Suppressor macrophage treated with lipopolysaccharide for 4 hours (primary cell): ENCODE measurements at regions not wholly inside any gene's neighbourhood (a gene's known extent, or its start where the extent isn't known, plus 50 kb on each side); places are given as distances from the start of the nearest gene placed in this dataset.
A peak's percentile ranks its signal among the peaks of the same experiment; 100 is the strongest.

Source experiments
- DNase-seq: peaks from one replicate; pipeline ENCODE4 v3.0.0-alpha.2; 2020

DNA sequence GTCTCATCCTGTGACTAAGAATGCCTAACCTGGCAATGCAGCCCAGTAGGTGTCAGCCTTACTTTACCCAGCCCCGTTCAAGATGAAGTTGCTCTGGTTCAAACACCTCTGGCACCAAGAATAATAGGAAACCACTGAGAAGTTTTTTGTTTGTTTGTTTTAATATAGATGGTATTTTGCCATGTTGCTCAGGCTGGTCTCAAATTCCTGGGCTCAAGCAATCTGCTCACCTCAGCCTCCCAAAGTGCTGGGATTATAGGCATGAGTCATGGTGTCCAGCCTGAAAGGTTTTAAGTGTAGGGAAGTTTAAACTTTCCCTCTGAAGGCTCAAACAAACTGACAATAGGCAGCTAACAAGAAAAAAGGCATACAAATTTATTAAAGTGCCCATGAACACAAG is 51.2 kb upstream of the ABCC4 start:
- DNase-seq, result no peak

- no peak for DNase-seq
These were observed 52.9 kb upstream of the ABCC4 start for GRCh38 chr13:95354156-95354555.

DNA sequence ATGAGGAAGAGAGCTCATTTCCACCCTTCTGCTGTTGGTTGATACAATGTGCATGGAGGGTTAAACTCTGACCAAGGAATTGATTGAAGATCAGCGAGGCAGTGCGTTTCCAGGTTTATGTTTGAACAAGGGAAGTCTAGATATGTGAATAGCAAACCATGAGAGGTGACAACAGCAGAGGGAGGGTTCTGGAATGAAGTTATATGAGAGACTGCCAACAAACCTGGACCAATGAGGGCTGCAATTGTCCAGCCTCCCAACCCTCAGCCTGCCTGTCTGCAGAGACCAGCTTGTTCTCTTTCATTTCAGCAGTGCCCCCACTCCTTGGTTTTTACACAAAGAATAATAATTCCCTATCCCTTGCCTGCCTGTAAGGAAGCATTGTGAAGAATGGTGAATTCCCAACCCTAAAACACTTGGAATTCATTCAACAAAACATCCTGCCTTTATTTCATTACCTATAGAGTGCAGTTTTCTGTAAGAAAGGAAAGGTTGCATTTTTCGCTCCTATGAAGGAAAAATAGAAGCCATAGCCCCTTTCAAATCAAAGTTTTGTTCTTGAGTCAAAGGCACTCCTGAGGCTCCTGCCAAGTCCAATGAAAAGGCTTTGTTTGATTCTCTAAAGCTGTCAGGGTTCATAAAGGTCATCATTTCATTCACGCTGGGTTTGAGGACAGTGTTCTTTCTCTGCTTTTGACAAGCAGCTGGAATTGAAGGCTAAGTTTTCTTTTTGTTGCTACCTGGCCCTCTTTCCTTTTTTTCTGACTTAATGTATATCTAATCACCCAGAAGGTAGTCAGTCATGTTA is 53.6 kb upstream of the ABCC4 start:
- DNase-seq, result no peak

DNA sequence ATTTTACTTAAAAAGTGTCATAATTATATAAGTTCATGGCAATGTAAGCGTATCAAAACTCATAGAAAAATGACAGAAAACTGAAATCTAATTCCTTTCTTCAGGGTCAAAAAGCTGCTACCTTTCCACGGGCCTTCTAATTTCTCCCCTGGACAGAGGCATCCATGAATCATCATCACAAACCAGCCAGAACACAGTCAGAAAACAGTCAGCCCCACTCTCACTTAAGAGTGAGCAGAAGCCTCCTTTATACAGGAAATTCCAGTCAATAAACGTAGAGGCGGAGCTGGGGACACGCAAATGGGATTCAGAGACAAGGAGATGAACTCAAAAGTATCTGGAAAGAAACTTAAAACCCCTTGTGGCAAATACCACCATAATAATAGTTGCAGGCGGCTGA is 54.2 kb upstream of the ABCC4 start:
- no peak for DNase-seq

- DNase-seq, result no peak
These were observed 55.7 kb upstream of the ABCC4 start for GRCh38 chr13:95356916-95357315.

- DNase-seq, result no peak
These were observed 56.6 kb upstream of the ABCC4 start for GRCh38 chr13:95357875-95358274.

GRCh38 chr13:95360052-95360451 is 58.8 kb upstream of the ABCC4 start:
- no peak for DNase-seq

DNA sequence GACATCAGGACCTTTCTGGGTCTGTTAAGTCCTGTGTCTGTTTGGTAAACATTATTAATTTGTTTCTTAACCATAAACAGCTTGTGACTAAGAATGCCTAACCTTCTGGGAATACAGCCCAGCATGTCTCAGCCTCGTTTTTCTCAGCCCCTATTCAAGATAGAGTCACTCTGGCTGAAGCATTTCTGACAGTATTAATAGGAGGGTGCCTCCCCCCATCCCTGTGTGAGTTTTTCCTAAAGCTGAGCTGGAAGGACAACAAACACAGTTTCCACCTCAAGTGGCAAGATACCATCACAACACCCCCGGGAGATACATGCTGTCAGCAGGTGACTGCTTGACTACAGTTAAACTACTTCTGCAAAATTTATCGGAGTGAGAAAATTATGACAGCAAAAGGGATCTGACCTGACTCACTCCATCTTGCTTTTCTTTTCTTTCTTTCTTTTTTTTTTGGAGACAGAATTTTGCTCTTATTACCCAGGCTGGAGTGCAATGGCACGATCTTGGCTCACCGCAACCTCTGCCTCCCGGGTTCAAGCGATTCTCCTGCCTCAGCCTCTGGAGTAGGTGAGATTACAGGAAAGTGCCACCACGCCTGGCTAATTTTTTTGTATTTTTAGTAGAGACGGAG is 59.3 kb upstream of the ABCC4 start:
- no peak for DNase-seq

- DNase-seq, result no peak
These were observed 60.4 kb upstream of the ABCC4 start for GRCh38 chr13:95361686-95362085.

DNA sequence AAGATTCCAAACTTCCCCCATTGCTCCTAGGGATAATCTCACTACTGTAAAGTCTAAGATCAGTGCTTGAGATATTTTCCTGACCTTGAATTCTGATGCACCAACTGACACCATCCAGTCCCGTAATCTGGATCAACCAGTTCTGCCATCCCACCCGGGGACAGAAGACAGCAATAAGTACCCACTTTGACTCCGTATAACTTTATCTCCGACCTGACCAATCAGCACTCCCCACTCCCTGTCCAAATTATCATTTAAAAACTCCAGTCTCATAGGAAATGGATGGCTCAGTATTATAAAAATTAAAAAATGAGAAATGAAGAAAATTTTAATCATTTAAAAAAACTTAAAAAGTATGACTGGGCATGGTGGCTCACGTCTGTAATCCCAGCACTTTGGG is 61.4 kb upstream of the ABCC4 start:
- no peak for DNase-seq

DNA sequence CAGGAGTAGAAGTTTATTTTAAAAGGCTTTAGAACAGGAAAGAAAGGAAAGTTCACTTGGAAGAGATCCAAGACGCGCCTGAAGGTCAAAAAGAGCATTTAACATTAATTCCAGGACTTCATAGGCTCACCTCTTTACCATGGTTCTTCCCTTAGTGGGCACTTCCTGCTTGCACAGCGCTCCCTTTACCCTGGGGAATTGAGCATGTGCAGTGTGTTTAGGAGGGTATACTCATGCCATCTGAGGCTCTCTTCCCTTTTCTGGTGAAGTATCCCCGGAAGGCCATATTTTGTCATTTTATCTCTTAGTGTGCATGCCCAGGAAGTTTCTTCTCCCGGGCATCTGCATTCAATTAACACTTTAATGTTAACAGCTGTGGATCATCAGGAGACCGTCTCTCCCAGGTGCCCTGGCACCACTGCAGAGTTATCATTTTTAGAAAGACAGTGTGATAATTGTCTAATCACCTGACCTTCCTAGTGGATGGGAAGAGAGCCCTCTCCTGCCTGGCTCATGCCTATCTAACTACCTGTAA is 66.1 kb upstream of the ABCC4 start:
- DNase-seq, result peak; percentile 8

DNA sequence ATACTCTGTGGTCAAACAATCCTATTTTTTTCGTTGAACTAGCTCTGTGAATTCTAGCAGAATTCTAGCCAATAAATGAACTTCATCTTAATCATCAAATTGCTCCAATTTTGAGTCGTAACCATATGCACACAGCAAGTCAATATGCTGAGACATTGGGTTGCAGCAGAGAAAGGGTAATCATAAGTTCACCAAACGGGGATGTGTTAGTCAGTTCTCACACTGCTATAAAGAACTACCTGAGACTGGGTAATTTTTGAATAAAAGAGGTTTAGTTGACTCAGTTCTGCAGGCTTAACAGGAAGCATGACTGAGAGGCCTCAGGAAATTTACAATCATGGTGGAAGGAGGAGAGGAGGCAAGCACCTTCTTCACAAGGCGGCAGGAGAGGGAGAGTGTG is 67.7 kb upstream of the ABCC4 start:
- no peak for DNase-seq

GRCh38 chr13:95375706-95376105 is 74.5 kb upstream of the ABCC4 start:
- DNase-seq, result no peak

DNA sequence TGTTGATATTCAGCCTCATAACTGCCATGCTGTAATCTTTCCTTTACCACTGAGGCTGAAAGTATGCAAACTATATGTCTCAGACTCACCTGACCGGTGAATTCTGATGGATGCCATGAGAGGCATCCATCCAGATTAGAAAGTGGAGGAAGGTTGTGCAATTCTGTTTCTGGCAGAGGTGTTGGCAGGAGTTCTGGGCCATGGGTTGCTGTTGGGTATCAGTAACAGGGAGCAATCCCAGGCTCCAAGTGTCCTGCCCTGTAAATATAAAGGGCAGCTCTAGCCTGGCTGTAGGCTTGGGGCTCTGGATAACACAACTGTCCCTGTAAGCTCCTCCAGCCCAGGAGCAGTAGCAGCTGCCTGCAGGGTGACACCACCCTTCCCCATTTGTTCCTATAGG is 77.4 kb upstream of the ABCC4 start:
- no peak for DNase-seq

DNA sequence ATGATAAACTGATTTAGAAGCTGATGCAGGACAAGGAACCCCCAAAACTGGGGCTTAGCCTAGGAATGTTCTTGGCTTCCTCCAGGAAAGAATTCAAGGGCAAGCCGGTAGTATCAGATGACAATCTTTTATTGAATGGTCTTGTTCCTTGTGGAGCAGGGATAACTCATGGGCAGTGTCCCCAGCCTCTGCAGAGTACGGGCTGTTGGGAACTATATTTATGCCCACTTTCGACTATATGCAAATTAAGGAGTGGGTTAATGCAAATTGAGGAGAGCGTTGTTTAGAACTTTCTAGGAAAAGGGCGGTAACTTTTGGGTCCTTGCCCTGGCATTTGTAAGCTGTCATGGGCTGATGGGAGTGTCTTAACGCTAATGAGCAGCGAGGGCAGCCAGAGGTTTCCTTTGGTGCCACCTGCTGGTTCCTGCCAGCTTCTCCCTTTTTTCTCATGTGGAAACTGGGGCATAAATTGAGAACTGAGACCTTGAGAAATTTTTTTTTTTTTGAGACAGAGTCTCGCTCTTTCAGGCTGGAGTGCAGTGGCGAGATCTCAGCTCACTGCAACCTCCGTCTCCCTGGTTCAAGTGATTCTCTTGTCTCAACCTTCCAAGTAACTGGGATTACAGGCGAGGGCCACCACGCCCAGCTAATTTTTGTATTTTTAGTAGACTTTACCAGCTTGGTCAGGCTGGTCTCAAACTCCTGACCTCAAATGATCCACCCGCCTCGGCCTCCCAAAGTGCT is 79.4 kb upstream of the ABCC4 start:
- peak; percentile 91 for DNase-seq

DNA sequence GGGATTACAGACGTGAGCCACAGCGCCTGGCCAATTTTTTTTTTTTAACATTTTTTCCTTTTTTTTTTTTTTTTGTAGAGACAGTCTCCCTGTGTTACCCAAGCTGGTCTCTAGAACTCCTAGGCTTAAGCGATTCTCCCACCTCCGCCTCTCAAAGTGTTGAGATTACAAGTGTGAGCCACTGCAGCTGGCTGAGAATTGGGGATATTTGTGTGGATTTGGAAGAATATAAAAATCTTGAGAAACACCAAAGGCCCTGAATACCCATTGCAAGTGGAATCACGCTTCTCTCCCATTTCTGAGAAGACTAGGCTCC is 79.9 kb upstream of the ABCC4 start:
- DNase-seq, result no peak

DNA sequence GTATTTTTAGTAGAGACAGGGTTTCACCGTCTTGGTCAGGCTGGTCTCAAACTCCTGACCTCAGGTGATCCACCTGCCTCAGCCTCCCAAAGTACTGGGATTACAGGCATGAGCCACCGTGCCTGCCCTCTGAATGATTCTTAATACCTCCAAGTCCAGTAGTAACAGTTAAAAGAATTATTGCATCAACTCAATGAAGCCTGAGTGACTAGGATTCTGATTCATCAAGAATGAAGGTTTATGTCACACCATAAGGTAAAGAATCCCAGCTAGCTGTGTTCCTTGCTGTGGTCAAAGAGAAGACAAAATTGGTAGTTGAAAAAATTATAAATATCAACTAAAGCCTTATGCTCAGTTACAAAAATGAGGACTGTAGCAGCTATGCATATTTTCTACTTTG is 81.2 kb upstream of the ABCC4 start:
- no peak for DNase-seq

GRCh38 chr13:95382916-95383315 is 81.7 kb upstream of the ABCC4 start:
- DNase-seq, result peak; percentile 15

- DNase-seq, result no peak
These were observed 84.1 kb upstream of the ABCC4 start for GRCh38 chr13:95385373-95385772.

DNA sequence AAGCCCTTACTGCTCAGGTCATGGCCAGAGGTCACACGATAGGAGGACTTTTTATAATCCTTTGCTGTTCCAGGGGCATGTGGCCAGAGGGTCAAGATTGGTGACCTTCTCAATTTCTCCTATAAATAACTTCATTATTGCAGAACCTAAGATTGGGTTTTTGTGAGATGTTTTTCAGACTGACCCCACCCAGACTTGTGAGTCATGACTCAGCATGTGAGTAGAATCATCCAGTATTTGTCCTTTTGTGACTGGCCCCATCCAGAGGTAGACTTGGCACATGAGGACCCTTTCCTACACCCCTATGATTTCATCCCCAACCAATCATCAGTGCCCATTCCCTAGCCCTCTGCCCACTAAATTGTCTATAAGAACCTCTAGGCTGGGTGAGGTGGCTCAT is 84.5 kb upstream of the ABCC4 start:
- peak; percentile 26 for DNase-seq

GRCh38 chr13:95386370-95386769 is 85.1 kb upstream of the ABCC4 start:
- no peak for DNase-seq

GRCh38 chr13:95387733-95388207 is 86.5 kb upstream of the ABCC4 start:
- no peak for DNase-seq

DNA sequence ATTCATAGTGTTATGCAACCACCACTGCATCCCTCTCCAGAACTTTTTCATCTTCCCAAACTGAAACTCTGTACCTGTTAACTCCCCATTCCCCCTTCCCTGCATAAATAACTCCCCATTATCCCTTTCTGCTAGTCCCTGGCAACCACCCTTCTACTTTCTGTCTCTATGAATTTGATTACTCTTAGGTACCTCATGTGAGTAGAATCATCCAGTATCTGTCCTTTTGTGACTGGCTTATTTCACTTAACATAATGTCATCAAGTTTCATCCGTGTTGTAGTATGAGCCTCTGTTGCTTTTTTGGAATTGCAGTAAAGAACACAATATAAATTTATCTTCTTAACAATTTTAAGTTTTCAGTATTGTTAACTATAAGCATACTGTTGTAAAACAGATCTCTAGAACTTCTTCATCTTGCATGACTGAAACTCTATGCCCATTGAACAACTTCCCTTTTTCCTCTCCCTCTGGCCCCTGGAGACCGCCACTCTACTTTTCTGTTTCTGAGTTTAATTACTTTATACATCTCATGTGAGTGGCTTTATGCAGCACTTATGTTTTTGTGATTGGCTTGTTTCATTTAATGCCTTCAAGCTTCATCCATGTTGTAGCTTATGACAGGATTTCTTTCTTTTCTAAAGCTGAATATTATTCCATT is 87.3 kb upstream of the ABCC4 start:
- peak; percentile 9 for DNase-seq
